ENCODE measurements at regions not wholly inside any gene's neighbourhood (a gene's known extent, or its start where the extent isn't known, plus 50 kb on each side); places are given as distances from the start of the nearest gene placed in this dataset.
"Not testable (repeated sequence)": the region's sequence is repeated elsewhere in the genome, so short reads cannot be mapped to it uniquely, and the experiment has no call there.

GRCh38 chr7:106448346-106448991 is 163.7 kb upstream of the NAMPT start:
- DNase-seq = no peak

GRCh38 chr7:106447318-106447847 is 162.6 kb upstream of the NAMPT start:
- no peak for DNase-seq

- DNase-seq = not testable (repeated sequence)
Observed at GRCh38 chr7:106445366-106445765, 160.6 kb upstream of the NAMPT start.

- no peak for DNase-seq
Observed at GRCh38 chr7:106444068-106444655, 159.4 kb upstream of the NAMPT start.

- DNase-seq = no peak
Observed at GRCh38 chr7:106443156-106443555, 158.4 kb upstream of the NAMPT start.

- DNase-seq = no peak
Observed at GRCh38 chr7:106442476-106442875, 157.7 kb upstream of the NAMPT start.

- DNase-seq = not testable (repeated sequence)
Observed at GRCh38 chr7:106441343-106441742, 156.6 kb upstream of the NAMPT start.

GRCh38 chr7:106436933-106437332 is 152.2 kb upstream of the NAMPT start:
- not testable (repeated sequence) for DNase-seq

- no peak for DNase-seq
Observed at GRCh38 chr7:106433377-106433776, 148.6 kb upstream of the NAMPT start.

- DNase-seq = no peak
Observed at GRCh38 chr7:106430535-106431455, 146.0 kb upstream of the NAMPT start.

- DNase-seq = no peak
Observed at GRCh38 chr7:106430103-106430502, 145.3 kb upstream of the NAMPT start.

- no peak for DNase-seq
Observed at GRCh38 chr7:106426803-106427202, 142.0 kb upstream of the NAMPT start.

GRCh38 chr7:106425017-106425719 is 140.4 kb upstream of the NAMPT start:
- DNase-seq = peak; percentile 66 to 88 (median 76)

GRCh38 chr7:106424476-106425016 is 139.8 kb upstream of the NAMPT start:
- no peak for DNase-seq

GRCh38 chr7:106423821-106424475 is 139.2 kb upstream of the NAMPT start:
- DNase-seq = no peak

GRCh38 chr7:106423111-106423510 is 138.3 kb upstream of the NAMPT start:
- peak in 1 of 3 experiments; percentile 22 for DNase-seq

- peak in 2 of 3 experiments; percentile 17 to 68 for DNase-seq
Observed at GRCh38 chr7:106421181-106421762, 136.5 kb upstream of the NAMPT start.

GRCh38 chr7:106420736-106421135 is 136.0 kb upstream of the NAMPT start:
- no peak for DNase-seq

- no peak for DNase-seq
Observed at GRCh38 chr7:106420210-106420609, 135.4 kb upstream of the NAMPT start.

- DNase-seq = peak in 1 of 3 experiments; percentile 67
Observed at GRCh38 chr7:106419455-106420182, 134.8 kb upstream of the NAMPT start.

- DNase-seq = no peak
Observed at GRCh38 chr7:106418526-106418925, 133.7 kb upstream of the NAMPT start.

Data from NCI-H1417 (cell line).